ENCODE measurements at regions not wholly inside any gene's neighbourhood (a gene's known extent, or its start where the extent isn't known, plus 50 kb on each side); places are given as distances from the start of the nearest gene placed in this dataset.

DNA sequence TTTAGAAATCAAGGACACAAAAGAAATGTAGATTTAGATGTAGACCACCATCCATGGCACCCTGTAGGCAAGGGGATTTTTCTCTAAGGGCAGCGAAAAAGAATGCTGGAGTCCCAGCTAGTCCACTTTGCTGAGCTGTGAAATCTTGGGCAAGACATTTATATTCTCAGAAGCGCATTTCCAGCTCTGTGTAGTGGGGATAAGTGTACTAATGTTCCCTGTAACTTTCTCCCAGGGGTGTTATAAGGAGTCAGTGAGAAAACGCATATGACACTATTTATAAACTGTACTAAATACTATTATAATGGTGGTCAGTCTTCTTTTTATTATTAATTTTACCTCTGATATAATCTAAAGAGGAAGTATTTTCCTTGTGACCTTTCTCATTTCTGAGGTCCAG is 133.4 kb upstream of the FRMD6 start:
- DNase-seq = peak; percentile 18

GRCh38 chr14:51518711-51519110 is 133.0 kb upstream of the FRMD6 start:
- DNase-seq = peak; percentile 12

DNA sequence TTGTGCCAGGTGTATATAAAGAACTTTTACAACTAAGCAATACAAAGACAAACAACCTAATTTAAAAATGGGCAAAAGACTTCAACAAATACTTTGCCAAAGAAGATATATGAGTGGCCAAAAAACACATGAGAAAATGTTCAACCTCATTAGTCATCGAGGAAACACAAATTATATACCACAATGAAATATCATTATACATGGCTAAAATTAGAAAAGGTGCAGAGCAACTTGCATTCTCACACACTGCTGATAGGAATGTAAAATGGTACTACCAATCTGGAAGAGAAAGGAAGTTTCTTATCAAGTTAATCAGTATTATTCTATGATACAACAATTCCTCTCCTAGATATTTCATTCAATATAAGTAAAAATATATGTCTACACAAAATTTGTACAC is 131.6 kb upstream of the FRMD6 start:
- DNase-seq = no peak

GRCh38 chr14:51521764-51522163 is 129.9 kb upstream of the FRMD6 start:
- DNase-seq = no peak

GRCh38 chr14:51523243-51523642 is 128.5 kb upstream of the FRMD6 start:
- DNase-seq = no peak

- DNase-seq = no peak
These were observed 126.0 kb upstream of the FRMD6 start for GRCh38 chr14:51525739-51526138.

DNA sequence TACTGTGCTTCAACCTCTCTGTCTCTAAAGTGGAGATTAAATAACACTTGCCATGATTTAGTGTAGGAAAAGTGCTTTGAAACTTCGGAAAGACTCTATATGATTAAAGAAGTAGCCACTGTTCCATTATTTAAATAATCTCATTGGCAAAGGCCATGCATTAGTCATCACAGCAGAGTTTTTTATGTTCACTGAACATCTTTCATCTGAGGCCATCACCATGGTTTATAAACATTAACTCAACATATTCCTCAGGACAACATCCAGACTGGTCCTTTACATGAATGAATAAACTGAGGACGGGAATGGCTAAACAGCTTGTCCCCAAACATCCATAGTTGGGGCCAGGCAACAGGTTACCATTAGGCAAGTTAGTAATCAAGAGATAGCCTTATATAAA is 124.6 kb upstream of the FRMD6 start:
- no peak for DNase-seq

- no peak for DNase-seq
These were observed 122.0 kb upstream of the FRMD6 start for GRCh38 chr14:51529736-51530135.

GRCh38 chr14:51533160-51533559 is 118.5 kb upstream of the FRMD6 start:
- DNase-seq = peak; percentile 61

DNA sequence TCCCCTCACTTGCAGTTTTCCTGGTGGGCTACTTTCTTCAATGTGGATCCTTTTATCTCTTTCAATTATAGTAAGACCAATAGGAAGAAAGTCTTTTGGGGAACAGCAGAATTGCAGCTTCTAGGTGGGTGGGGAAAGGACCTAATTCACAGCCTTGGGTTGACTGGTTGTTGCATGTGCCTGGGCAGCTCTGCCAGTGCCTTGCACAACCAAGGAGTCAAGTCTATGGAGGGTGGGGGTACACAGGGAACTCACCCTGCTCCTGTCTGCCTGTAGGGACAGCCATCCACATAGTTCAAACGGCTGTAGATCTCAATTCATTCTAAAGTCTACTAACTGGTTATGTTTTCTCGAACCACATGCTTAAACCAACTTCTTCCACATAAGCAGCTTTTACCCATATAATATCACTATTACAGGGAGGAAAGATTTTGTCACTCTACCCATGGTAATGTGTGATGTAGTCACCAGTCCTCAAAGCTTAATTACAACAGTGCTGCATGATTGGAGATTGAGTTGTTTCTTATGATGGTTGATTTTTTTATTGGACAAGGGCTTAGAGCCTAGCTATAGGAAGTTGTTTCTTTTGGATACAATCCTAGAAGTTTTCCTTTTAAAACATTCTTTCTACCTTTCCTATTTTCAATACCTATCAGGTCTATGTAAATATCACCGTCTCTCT is 117.7 kb upstream of the FRMD6 start:
- DNase-seq = peak; percentile 31

GRCh38 chr14:51534610-51535011 is 117.1 kb upstream of the FRMD6 start:
- peak; percentile 31 for DNase-seq

DNA sequence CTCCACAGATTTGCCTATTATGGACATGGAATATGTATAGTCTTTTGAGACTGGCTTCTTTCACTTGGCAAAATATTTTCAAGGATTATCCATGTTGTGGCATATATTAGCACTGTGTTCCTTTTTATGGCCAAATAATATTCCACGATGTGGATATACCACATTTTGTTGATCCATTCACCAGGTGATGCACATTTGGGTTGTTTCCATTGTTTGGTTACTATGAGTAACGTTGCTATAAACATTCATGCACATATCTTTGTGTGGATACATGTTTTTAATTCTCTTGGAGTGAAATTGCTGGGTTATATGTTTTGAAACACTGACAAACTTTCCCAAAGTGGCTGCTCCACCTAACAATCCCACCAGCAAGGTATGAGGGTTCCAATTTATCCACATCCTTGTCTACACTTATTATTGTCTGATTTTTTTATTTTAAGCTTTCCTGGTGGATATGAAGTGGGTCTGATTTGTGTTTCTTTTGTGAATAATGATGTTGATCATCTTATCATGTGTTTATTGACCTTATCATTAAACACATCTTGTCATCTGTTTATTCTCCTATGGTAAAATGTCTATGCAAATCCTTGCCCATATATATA is 116.2 kb upstream of the FRMD6 start:
- no peak for DNase-seq

- DNase-seq = no peak
These were observed 112.7 kb upstream of the FRMD6 start for GRCh38 chr14:51538973-51539372.

DNA sequence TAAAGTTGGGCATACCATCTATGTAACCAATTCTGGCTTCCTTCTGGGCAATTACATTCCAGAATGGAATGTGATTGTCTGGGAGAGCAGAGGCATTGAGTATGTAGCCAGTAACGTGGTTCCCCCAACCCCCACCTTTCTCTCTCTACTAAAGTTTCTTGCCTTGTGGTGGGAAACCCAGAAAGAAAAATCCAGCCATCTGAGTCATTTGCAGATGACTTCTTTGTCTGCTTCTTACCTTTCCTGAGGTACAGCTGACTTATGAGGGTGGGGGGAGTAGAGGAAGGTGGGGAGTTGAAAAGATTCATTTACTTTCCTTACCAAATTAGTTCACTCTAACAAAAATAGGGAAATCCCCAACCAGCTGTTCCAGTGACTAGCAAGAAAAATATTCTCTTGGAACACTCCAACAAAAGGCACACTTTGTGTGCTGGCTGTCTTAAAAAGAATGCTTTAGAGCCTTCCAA is 112.1 kb upstream of the FRMD6 start:
- no peak for DNase-seq

DNA sequence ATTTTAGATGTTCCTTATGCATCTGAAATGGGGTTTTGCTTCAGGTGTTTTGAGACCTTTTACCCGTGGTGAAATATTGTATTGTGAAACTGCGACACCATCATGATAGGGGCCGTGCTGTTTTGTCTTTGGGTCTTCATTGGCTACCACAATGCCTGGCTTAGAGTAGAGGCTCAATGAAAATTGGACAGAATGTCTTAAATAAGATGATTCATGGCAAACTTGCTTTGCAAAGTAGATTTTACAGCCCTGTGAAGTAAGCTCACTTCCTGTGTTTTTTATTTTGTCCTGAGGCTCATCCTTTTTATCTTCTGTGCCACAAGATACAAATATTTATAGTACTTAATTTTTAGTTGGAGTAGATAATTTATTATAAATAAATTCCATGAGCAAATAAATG is 111.3 kb upstream of the FRMD6 start:
- no peak for DNase-seq

DNA sequence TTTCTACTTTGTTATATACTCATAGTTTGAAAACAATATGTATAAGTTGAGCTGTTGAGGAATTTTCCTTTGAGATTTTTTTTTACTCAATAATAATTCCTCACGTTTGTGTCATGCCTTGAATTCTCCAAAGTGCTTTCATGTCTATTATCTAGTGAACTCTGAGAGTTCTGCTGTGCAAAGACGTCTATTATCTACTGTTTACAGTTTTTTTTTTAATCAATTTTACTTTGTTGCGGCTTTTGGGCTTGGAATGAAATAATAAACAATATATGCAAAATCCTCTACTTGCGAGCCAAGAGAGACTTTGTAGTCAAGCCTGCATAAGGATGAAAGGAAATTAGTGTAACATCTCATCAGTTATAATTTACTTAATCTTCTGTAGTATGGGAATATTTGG is 107.2 kb upstream of the FRMD6 start:
- DNase-seq = no peak

- DNase-seq = no peak
These were observed 106.8 kb upstream of the FRMD6 start for GRCh38 chr14:51544901-51545300.

- no peak for DNase-seq
These were observed 106.3 kb upstream of the FRMD6 start for GRCh38 chr14:51545396-51545795.

DNA sequence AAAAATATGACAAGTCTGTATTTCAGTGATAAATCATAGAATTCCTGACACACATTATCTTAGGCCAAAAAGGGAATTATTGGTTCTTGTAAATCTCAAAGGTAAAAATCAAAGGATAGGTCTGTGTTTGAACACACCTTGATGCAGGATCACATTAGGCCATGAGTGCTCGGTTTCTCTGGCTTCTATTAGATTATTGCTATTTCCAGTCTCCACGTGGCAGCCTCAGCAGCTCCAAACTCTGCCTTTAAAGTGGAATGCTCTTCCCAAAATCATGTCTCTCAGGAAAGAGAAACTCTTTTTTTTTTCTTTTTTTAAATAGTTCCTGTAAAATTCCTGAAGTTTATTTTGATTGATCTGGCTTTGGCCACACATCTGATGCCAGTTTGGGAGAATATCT is 105.6 kb upstream of the FRMD6 start:
- DNase-seq = no peak

DNA sequence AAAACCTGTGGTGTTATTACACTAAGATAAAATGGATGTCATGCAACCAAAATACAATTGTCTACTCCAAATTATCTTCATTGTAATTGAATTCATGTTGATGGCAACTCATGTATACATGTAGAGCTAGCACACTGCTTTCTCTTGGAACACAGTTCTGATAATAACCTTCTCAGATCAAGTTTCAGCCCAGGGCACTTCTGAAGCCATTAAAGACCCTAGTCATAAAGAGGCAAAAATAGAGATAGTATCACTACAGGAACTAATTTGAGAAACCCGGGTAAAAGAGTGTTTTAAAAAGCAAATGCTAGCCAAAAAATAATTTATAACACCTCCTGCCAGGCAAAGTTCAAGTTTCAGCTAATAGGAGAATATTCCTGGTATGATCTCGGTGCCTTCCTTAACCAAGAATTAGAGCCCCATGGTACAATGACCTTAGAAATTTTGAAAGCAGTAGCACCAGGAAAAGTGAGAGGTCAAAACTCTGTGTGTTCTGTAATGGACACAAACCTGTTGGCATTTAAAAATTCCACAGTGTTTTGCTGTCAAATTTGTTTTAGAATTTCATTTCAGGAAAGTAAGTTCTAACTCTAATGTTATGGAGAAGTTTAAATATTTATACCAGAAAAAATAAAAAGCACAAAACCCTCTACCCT is 105.0 kb upstream of the FRMD6 start:
- DNase-seq = peak; percentile 56

GRCh38 chr14:51547260-51547659 is 104.5 kb upstream of the FRMD6 start:
- DNase-seq = no peak

DNA sequence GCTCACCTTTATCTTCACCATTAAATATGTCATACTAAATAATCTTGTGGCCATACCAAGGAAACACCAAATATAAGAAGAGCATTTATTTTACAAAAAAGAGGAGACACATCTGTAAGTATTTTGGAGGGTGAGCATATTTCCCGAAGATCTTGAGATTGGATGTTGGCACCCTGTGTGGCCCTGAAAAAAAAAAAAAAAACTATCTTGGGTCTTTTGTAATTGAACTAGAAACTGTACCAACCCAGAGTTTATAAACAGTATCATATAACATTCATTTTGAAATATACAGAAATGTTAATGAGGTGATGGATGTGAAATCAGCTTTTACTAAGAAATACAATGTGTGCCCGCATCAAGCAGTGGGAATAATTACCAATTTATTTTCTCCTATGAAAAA is 104.0 kb upstream of the FRMD6 start:
- no peak for DNase-seq

DNA sequence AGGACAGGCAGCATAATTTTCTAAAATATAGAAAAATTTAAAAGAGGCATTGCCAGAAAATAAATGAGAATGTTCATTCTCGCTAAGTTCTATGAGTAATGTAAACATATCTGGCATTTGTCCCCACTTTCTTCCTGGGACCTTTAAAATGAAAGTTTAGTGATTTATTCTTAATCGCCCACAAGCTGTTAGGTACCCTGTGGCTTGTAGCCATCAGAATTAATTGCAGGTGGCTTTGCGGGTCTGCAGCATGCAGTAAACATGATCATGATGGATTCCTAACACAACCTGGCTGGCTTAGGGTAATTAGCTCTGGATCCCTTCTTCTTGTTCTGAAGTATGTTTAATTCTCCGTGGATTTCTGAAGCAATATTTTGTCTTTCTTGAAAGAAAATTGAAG is 103.5 kb upstream of the FRMD6 start:
- no peak for DNase-seq

GRCh38 chr14:51550636-51551035 is 101.1 kb upstream of the FRMD6 start:
- no peak for DNase-seq
